HG03457 (cell line): ENCODE measurements at regions not wholly inside any gene's neighbourhood (a gene's known extent, or its start where the extent isn't known, plus 50 kb on each side); places are given as distances from the start of the nearest gene placed in this dataset.
"Not testable (repeated sequence)": the region's sequence is repeated elsewhere in the genome, so short reads cannot be mapped to it uniquely, and the experiment has no call there.

ENCODE experiments used
- ATAC-seq: cut with Tn5 transposase; IDR thresholded peaks from one replicate; pipeline ENCODE4 v1.9.1; 2021; ENCODE audit warnings: moderate number of reproducible peaks; ENCODE audit not compliant: unreplicated experiment

DNA sequence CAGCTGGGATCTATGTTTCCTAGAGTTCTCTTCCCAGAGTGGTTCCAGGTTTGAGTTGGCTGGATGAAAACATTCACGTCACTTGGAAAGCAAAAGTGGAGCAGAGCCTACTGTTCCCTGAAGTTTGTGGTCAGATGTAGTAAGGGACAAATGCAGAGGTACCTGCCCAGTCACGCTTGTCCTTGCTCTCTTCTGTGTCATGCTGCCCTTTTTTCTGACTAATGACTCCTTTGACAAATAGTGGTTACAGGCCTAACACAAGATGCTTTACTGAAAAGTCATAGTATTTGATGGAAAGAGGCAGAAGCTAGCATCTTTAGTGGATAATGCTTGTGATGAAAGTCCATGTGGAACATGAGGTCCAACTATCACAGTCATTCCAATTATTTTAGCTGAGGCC, 881.4 kb upstream of the B3GALT2 start:
- no peak for ATAC-seq

DNA sequence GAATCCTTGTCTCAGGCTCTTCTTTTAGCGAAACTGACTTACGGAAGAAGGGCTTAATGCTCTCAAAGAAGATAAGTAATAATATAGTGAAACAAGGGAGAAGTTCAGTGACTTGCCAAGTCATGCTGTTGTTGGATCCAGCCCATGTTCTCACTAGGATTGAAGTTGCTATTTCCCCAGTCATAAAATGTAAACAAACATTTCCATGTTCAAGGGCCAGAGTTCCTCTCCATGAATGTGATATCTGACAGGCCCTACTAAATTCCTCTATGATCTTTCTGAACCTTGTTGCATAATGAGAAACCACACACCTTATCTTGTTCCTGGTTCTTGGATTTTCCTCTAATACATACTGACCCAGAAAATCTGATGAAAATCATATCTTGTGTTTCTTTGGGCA, 876.5 kb upstream of the B3GALT2 start:
- no peak for ATAC-seq

DNA sequence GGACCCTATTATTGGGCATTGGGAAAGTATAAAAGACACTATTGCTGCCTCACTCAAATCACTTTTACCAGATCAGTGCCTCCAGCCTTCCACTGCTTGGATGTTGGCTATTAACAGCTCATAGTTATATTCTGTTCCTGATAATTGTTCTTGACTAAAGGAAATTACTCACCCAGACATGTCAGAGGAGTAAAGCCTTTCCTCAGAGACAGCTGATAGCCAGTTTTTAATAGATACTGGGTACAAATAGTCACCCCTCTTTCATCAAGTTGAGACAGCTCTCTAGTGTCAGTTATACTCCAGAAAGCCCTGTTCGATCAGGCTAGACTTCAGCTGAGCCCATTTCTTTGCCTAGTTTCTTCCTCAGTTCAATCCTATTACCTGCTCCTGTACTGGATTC, 876.1 kb upstream of the B3GALT2 start:
- no peak for ATAC-seq

DNA sequence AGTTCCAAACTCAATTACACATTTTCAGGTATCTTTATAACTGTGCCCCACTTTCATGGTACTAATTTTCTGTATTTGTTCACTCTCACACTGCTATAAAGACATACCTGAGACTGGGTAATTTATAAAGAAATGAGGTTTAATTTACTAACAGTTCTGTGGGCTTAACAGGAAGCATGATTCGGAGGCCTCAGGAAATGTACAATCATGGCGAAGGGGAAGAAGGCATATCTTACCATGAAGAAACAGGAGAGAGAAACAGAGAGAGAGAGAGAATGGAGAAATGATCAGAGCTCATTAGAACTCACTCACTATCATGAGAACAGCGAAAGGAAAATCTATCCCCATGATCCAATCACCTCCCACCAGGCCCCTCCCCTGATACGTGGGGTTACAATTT, 874.1 kb upstream of the B3GALT2 start:
- no peak for ATAC-seq

DNA sequence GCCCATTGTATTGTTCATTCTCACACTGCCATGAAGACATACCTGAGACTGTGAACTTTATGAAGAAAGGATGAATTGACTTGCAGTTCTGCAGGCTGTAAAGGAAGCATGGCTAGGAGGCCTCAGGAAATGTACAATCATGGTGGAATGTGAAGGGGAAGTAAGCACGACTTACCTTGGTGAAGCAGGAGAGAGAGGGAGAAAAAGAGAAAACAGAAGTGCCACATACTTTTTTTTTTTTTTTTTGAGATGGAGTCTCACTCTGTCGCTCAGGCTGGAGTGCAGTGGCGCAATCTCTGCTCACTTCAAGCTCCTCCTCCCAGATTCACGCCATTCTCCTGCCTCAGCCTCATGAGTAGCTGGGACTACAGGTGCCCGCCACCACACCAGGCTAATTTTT, 871.9 kb upstream of the B3GALT2 start:
- not testable (repeated sequence) for ATAC-seq

DNA sequence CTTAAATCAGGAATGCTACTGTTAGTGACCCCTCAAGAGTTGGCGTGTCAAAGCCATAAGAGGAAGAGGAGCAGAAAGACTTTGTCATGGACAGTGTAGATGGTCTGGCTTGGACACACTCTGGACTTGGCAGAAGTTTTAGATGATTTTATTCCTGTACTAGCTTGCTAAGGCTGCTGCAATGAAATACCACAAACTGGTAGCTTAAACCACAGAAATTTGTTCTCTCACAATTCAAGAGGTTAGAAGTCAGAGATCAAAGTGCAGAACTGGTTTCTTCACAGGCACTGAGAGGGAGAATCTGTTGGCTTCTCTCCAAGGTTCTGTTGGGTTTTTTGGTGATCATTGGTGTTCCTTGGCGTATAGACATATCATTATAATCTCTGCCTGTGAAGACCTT, 869.8 kb upstream of the B3GALT2 start:
- no peak for ATAC-seq

DNA sequence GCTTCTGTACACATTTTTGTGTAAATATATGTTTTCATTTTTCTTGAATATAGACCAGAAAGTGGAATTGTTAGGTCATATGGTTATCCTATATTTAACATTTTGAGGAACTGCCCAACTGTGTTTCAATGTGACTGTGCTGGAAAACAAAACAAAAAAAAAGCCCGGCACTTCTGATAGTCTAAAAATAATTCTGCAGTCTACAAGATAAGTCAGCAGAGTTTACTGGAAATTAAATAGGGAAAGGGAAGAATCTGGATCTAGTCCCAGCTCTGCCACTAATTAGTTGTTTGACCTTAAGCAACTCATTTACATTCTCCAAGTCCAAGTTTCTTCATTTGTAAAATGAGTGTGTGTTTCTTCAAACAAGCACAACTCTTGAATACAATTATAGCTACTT, 869.1 kb upstream of the B3GALT2 start:
- no peak for ATAC-seq

DNA sequence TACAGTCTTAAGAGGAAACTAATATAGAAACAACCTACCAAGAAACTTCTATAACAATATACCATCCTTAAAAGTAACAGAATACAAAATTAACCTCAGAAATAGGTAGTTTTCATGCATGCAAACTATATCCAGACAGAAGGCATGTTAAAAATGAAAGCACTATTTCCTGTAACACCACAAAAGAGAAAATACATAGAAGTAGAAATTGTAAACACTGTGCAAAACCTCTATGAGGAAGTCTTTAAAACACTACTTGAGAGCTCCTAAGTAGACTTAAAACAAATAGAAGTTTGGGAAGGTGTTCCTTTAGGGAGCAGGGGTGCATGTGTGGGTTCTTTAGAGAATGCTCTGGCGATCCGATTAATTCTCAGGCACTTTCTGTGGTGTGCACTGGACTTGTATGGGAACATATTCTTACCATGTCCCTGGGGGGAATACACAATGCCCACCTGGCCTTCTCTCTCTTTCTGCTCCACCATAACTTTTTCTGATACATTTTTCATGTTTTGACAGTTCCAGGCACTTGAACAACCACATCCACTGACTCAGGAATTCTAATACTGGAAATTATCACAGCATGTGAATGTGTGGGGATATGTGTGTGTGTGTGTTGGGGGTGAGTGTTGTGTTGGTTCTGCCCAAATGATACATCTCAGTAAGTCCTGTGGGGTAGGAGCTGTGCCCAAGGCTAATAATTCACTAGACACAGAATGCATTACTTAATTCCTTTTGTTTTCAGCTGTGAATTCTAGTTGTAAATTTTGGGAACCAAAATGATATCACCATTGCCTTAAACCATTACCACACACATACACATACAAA, 866.3 kb upstream of the B3GALT2 start:
- no peak for ATAC-seq

DNA sequence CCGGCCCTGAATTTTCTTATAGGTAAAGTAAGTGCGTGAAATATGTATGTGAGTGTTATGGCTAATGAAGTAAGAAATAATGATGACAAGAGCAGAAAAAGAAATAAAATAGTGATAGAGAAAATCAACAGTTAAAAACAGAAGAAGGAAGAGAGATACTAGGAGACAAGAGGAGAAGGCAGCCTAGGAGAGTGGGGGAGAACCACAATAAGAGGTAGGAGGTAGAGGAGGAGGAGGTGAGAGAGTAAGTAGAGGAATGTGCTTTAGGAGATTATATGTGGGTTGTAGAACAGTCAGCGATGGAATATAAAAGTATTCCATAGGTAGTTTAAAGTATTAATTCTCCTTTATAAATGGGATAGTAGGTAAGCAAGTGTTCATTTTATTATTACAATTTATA, 861.5 kb upstream of the B3GALT2 start:
- ATAC-seq: no peak

DNA sequence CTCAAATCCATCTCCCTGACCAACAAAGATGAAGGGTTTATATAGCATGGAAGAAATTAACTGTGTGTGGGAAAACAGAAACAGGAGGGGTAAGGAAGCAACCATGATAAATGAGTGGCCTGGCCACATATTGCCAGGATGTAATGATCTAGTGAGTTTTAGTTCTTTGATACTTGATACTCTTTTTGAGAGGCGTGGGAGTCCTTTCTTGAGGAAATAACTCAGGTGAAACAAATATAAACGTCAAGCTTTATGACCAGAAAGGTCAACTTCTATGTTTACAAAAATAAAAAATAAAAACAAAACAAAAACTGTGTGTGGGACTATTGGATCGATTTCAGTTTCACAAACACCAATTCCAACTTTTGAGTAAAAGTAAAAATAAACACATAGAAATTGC, 860.8 kb upstream of the B3GALT2 start:
- ATAC-seq: no peak

DNA sequence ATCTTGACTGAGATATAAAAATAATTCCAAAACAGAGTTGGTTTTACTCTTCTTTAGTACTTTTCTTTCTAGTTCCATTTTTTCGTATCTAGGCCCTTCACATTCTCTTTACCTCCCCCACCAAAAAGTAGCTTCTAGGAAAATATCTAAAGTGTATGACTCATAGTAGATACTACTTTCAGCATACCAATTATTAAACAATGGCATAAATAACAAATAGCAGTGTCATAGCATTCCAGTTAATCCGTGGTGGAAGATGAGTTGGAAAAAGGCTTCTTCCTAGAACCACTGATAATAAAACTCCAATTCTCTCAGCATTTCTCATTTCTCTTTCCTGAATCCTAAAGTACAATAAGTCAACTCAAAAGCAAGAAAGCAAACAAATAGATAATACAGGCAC, 859.0 kb upstream of the B3GALT2 start:
- no peak for ATAC-seq

DNA sequence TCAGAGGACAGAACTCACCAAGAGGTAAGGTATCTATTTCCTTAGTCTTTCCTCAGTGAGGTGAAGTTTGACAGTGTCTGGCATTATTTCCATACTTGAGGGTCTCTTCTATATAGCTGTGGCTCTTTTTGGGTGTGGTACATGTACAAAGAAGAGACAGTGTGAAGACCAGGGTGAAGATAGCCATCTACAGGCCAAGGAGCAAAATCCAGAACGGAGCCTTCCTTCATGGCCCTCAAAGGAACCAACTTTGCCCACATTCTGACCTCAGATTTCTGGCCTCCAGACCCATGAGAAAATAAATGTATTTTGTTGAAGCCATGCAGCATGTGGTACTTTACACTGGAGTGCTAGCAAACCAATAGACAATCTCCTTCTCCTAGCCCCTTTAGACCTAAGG, 858.5 kb upstream of the B3GALT2 start:
- no peak for ATAC-seq

DNA sequence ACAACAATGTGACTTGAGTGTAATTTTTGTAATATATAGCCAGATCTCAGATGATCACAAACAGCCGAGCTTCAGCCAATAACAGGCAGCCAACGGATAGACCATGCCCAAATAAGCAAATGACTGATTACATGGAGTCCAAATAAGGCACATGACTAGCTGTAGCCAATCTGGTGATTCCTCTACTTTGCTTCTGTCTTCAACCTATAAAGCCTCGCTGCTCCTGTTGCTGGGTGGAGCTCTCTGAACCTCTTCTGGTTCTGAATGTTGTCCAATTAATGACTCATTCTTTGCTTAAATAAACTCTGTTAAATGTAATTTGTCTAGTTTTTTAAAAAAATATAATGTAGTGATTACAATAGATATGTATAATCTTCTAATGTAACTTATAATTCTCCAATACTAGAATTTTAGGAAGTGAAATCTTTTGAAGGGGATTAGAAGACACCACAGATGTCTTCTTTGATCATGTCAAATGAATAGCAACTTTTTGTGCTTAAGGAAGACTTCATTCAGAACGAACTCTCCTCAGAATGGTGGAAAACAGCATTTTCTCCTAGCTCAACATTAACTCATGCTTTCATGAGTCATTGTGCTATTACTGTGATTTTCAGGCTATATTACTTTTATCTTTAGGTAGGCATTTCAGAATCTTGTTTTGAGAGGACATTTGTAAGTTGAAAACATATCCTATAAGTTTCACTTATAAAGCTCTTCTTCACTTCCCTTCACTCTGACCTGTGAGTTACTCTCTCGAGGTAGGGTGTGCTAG, 857.8 kb upstream of the B3GALT2 start:
- no peak for ATAC-seq

DNA sequence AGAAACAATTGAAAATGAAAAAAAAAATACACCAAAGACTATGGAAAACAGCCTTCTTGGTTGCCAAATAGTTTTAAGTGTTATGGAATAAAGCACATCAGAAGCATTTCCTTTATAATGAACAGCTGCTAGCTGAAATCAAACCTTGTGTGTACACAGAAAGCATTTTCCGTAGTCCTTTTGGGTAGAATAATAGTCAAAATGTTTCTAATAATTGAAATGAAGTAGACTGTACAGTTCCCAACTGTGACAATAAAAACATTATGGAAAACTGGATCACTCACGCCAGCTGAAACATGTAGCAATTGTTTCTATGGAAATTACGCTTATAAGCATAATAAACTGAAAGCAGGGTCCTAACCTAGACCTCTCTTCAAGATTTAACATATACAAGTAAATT, 856.3 kb upstream of the B3GALT2 start:
- ATAC-seq: no peak

DNA sequence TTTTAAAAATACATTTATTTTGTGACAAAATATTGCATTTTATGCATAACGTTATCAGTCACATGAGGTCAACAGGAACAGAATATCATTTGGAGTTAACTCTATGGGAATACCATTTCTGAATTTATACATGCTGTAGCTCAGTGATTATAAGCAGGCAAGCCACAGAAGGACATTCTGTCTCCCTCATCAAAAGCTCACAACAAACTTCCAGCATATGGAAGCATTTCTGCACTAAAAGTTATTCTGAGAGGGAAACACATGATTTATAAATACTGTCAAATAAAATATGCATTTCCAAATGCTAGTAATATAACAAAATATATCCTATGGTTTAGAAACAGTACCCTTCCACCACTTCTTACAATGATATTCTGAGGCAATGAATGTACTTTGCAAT, 854.1 kb upstream of the B3GALT2 start:
- no peak for ATAC-seq

DNA sequence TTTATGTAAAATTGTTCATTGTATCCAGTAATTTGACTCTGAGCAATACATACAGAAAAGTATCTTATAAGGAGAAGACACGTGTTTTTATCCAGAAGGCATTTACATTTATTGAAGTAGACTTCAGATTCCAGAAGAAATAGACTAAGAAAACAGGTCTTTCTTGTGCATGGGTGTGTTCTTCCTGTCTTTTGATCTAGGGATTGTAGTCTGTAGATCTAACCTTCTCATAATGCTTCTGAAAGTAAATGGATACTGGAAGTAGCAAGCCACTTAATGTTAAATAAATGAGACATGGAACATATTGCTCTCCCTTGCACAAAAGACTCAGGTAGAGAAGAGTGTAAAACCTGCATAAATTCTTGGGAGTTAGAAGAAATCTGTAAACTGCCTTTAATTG, 853.2 kb upstream of the B3GALT2 start:
- ATAC-seq: no peak

DNA sequence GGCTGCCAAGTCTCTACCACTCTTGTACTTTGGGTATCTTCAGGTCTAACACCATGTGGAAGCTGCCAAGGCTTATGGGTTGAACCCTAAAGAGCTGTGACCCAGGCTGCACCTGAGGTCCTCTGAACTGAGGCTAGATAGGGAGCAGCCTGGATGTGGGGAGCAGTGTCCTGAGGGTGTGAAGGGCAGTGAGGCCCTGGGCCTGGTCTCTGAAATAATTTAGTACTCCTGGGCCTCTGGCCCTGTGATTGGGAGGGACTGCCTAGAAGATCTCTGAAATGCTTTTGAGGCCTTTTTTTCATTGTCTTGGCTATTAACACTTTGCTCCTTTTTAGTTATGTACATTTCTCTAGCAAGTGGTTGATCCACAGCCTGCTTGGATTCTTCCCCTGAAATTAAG, 847.2 kb upstream of the B3GALT2 start:
- no peak for ATAC-seq

DNA sequence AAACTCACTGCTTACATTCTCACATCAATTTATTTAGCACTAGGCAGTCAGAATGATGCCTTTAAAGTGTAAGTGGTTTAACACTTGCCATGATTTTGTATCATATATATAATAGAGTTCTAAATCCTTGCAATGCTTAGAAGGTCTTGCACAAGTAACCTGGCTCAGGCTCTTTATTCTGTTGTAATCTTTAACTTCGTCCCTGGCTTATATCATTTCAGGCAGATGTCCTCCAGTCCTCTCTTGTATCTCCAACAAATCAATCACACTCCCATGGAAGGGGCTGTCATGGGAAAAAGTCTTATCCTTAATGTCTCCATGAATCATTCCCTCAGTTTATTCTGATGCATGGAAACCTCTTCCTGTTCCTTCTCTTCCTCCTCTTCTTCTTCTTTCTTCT, 841.6 kb upstream of the B3GALT2 start:
- no peak for ATAC-seq

DNA sequence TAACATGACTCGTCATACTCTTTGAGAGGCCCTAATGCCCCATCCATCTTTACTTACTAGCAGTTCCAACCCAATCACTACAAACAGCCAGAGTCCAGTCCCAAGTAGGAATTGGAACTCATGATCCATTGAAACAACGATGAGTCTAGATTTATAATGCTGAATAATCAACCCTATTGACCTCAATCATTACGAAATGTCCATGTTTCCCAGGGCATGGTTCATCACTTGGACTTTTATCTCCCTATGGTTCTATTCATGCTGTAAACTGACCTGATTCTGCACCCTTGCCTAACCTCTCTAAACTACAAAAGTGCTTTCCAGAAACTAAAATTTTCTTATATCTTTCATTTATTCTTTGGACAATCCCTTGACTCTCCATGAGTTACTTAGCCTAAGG, 840.0 kb upstream of the B3GALT2 start:
- no peak for ATAC-seq

DNA sequence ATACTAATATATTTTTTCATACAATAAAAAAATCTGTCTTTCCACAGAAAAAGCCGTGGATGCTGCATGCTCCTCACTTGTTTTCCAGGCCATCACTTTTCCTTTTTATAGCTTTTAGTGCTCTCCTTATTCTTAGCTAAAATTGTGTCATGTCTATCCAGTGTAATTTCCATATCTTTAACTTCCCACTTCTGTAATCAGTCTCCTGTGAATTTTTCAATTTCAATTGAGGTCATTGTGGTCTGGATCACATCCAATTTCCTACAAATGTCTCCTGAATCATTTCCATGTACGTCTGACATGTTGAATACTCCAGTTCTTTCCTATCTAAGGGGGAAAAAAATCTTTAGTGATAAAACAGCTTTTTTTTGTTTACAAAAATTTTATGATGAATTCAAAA, 838.2 kb upstream of the B3GALT2 start:
- no peak for ATAC-seq

DNA sequence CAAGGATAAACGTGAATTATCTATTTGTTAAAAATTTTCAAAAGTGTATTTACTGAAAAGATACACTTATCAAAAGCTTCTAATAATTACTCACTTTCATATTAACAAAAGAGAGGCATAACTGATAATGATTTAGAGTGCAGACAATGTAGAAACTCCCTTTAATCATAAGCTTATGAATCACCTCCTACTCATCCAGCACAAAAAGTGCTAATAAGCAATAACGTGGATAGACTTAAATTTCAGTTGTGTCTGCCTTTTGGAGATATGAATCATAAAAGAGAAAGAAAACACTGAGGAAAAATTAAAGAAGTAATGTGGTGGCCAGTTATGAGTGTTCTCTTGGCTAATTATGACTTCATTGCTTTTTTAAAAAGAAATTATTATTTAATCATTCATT, 827.6 kb upstream of the B3GALT2 start:
- no peak for ATAC-seq

DNA sequence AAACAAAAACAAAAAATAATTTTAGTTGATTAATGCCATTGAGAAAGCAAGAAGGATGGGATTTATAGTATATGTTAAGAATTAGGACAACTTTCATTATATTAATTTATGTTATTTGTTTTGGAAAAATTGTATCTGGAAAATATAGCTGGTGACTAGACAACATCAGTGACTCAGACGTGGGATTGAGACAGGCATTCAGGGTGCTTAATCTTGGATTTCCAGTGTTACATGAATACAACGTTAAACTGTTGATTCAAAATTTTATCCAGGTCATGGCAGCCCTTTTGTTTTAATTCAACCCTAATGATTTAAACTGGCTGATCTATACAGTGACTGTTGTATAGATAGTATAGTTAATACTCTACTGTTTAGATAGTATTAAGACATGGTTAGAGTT, 827.1 kb upstream of the B3GALT2 start:
- ATAC-seq: no peak

DNA sequence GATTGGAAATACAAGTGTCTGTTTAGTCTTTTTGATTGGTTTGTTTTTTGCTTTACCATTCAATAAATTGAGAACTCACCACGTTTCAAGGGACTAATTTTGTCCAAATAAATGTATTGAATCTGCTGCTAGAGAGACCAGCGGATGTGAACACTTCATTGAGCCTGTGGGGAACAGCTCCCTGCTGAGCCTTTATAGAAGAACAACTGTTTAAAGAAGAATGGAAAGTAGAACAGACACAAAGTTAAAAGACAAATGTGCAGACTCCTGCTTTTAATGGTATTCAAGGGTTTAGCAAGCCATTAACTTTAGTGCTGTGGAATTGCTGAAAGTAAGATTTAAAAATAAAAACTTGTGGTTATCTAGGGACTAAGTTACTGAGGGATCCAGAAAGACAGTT, 817.7 kb upstream of the B3GALT2 start:
- ATAC-seq: no peak
